Endothelial cell of umbilical vein (primary cell): ENCODE measurements at regions not wholly inside any gene's neighbourhood (a gene's known extent, or its start where the extent isn't known, plus 50 kb on each side); places are given as distances from the start of the nearest gene placed in this dataset.

ENCODE experiments used
- BruUV-seq: library from RNA; stranded (reverse); fragments of 400-500 nt; replicated peaks from 2 replicates; lab custom pipeline; 2021; lab: Mats Ljungman, UMichigan
- CTCF ChIA-PET: fragments of 300-600, 350-600 bp; sonication (Branson Sonifier 250); formaldehyde crosslinking; loops from one replicate; lab custom pipeline; 2021; ENCODE audit warnings: antibody characterized with exemption, inconsistent platforms; lab: Charles Lee
- POLR2A ChIA-PET: fragments of 300-600, 350-600 bp; sonication (Branson Sonifier 250); formaldehyde crosslinking; loops from one replicate; lab custom pipeline; 2021; ENCODE audit warnings: antibody characterized with exemption, inconsistent platforms; lab: Charles Lee
- DNase-seq: peaks from one replicate; pipeline ENCODE4 v3.0.0-alpha.2; 2011; ENCODE audit warnings: low read depth, low spot score
- FAIRE-seq: peaks from 2 replicates; lab custom pipeline; 2011; peaks lifted over from hg19 to GRCh38; lab: Jason Lieb, UNC
- H2AFZ ChIP-seq: 2 replicates; pipeline ENCODE4 v1.6.0; 2012; ENCODE audit warnings: low read depth, low read length, control low read depth, inconsistent platforms
- H3K27ac ChIP-seq: 2 replicates; pipeline ENCODE4 v1.5.1; 2011; ENCODE audit warnings: low read depth, mild to moderate bottlenecking, control low read depth, low read length, moderate library complexity; ENCODE audit not compliant: insufficient read depth
- H3K27me3 ChIP-seq, 2 experiments: 2 replicates each; pipeline versions ENCODE4 v1.6.0 to v1.6.1; 2011; ENCODE audit warnings: low read length in 2 of 2, mixed read lengths in 1 of 2; ENCODE audit not compliant: control insufficient read depth in 2 of 2, insufficient read depth in 2 of 2
- H3K36me3 ChIP-seq, 2 experiments: 2 replicates in 1 of 2; 3 replicates in 1 of 2; pipeline ENCODE4 v1.5.1; 2011; ENCODE audit warnings: low read length in 2 of 2, mild to moderate bottlenecking in 1 of 2, moderate library complexity in 1 of 2; ENCODE audit not compliant: control insufficient read depth in 2 of 2, insufficient read depth in 2 of 2; ENCODE audit errors: extremely low read depth in 1 of 2
- H3K4me1 ChIP-seq: 3 replicates; pipeline ENCODE4 v1.5.1; 2011; ENCODE audit warnings: mild to moderate bottlenecking, low read length; ENCODE audit not compliant: control insufficient read depth, insufficient read depth; ENCODE audit errors: extremely low read depth
- H3K4me2 ChIP-seq: 2 replicates; pipeline ENCODE4 v1.6.1; 2011; ENCODE audit warnings: low read length, control low read depth, mixed read lengths; ENCODE audit not compliant: insufficient read depth
- H3K4me3 ChIP-seq, 3 experiments: fragments of 200-600 bp in 1 of 3; sonication (generic), shearing (Covaris generic) in 1 of 3; replicated peaks in 1 of 3; 2 replicates each; pipeline ENCODE4 v1.5.1; 2011 to 2016; ENCODE audit warnings: control low read depth in 3 of 3, low read length in 3 of 3, mild to moderate bottlenecking in 2 of 3, inconsistent platforms in 1 of 3, low read depth in 1 of 3, moderate library complexity in 1 of 3; ENCODE audit not compliant: insufficient read depth in 1 of 3
- H3K79me2 ChIP-seq: 2 replicates; pipeline ENCODE4 v1.6.0; 2012; ENCODE audit warnings: low read length, inconsistent platforms; ENCODE audit not compliant: control insufficient read depth, insufficient read depth
- H3K9ac ChIP-seq: replicated peaks from 2 replicates; pipeline ENCODE3; 2011; ENCODE audit warnings: low read length, control low read depth; ENCODE audit not compliant: insufficient read depth; ENCODE audit errors: extremely low read depth
- H3K9me1 ChIP-seq: replicated peaks from 3 replicates; pipeline ENCODE4 v1.6.0; 2011; ENCODE audit warnings: mild to moderate bottlenecking, low read length; ENCODE audit not compliant: control insufficient read depth, insufficient read depth; ENCODE audit errors: extremely low read depth
- H3K9me3 ChIP-seq: replicated peaks from 2 replicates; pipeline ENCODE4 v1.5.1; 2012; ENCODE audit warnings: low read length, inconsistent platforms; ENCODE audit not compliant: control insufficient read depth, insufficient read depth
- H4K20me1 ChIP-seq: replicated peaks from 2 replicates; pipeline ENCODE3; 2011; ENCODE audit warnings: mild to moderate bottlenecking, low read length; ENCODE audit not compliant: control insufficient read depth, insufficient read depth; ENCODE audit errors: extremely low read depth
- EZH2 ChIP-seq: IDR thresholded peaks from 2 replicates; pipeline ENCODE4 v1.6.1; 2012; ENCODE audit warnings: borderline replicate concordance, low read depth, mild to moderate bottlenecking, moderate library complexity, low read length, inconsistent platforms; ENCODE audit not compliant: severe bottlenecking
- FOS ChIP-seq: IDR thresholded peaks from 2 replicates; pipeline ENCODE4 v1.6.1; 2011; ENCODE audit warnings: mild to moderate bottlenecking, low read length, moderate library complexity, borderline replicate concordance; ENCODE audit not compliant: insufficient read depth
- GATA2 ChIP-seq: IDR thresholded peaks from 2 replicates; pipeline ENCODE4 v1.7.0; 2011; ENCODE audit warnings: low read depth, mild to moderate bottlenecking, moderate library complexity, mixed read lengths, low read length; ENCODE audit not compliant: insufficient read length, insufficient read depth
- JUN ChIP-seq: IDR thresholded peaks from 2 replicates; pipeline ENCODE4 v1.6.1; 2011; ENCODE audit warnings: borderline replicate concordance, low read depth; ENCODE audit not compliant: insufficient read length, insufficient read depth
- MAX ChIP-seq: IDR thresholded peaks from 2 replicates; pipeline ENCODE4 v1.6.1; 2011; ENCODE audit not compliant: insufficient read depth, insufficient read length
- MYC ChIP-seq: IDR thresholded peaks from one replicate; pipeline ENCODE4 v1.6.1; 2011; ENCODE audit warnings: mild to moderate bottlenecking, low read depth, low read length
- POLR2A ChIP-seq: IDR thresholded peaks from 2 replicates; pipeline ENCODE4 v1.6.1; 2012; ENCODE audit warnings: low read depth, mild to moderate bottlenecking, control low read depth, low read length
- POLR2AphosphoS5 ChIP-seq: IDR thresholded peaks from 2 replicates; pipeline ENCODE4 v1.6.1; 2012; ENCODE audit warnings: low read depth, mild to moderate bottlenecking, control low read depth, low read length, moderate library complexity; ENCODE audit not compliant: insufficient read depth
- dilution Hi-C: fragments of 300-500 bp; cut with MboI; formaldehyde crosslinking; loops from one replicate; pipeline ENCODE4 v1.15.0; 2019; ENCODE audit warnings: low sequenced_read_pairs; ENCODE audit not compliant: extremely low pct_ligation_motif_present
- intact Hi-C: fragments of 100-400 bp; cut with micrococcal nuclease; formaldehyde crosslinking; loops from one replicate; pipeline ENCODE4 v1.10.0; 2022
- TF ChIP-seq, protein P1 (sequence below), 2 donors: IDR thresholded peaks; 1 replicate in 1 of 2; 2 replicates in 1 of 2; pipeline ENCODE4 v1.5.1; 2011; ENCODE audit warnings: low read length in 2 of 2, mild to moderate bottlenecking in 2 of 2, moderate library complexity in 2 of 2, control low read depth in 1 of 2, inconsistent platforms in 1 of 2, low read depth in 1 of 2; ENCODE audit not compliant: insufficient read depth in 1 of 2; ENCODE audit errors: extremely low read depth in 1 of 2

DNA sequence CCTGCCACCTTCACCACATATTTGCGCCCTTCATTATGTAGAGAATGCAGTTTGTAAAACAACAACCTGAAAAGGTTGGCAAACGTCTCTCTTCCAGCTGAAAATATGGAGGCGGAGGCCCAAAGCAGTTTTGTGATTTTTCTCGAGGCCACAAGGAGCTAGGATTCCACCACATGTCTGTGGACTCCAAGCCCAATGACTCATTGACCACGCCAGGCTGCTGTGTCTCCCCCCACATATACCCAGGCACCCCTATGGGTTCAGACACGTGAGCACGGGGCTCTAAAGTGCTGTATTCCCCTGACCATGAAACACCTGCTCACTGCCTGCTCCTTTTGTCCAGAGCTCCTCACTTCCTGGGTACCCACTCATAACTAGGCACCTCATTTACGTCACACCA is 121.4 kb upstream of the CDH5 start:
- Histone ChIP-seq H3K79me2 (no peaks in the 10 kb centered on the region), H4K20me1 (no peaks in the 10 kb centered on the region), H3K9me3 (no peaks in the 10 kb centered on the region), H2AFZ (no peak overlapping the region), H3K27me3 (peaks cover 0 to 1% of the 10 kb centered on the region in 2 experiments), H3K36me3 (no peaks in the 10 kb centered on the region), H3K4me1 (no peaks in the 10 kb centered on the region), H3K9ac (no peak overlapping the region), H3K27ac (no peak overlapping the region), H3K4me2 (no peak overlapping the region), H3K9me1 (no peaks in the 10 kb centered on the region), H3K4me3 (no peak overlapping the region)
- ChIA-PET POLR2A (no interaction called here), CTCF (no interaction called here)
- dilution Hi-C loops (no loop called here), intact Hi-C loops (no loop called here)
- FAIRE-seq (no peak), DNase-seq (no peak)
- TF ChIP-seq FOS: no peak
- no peak for TF ChIP-seq MYC
- TF ChIP-seq GATA2: no peak
- TF ChIP-seq MAX: no peak
- TF ChIP-seq JUN: no peak
- TF ChIP-seq EZH2: no peak
- TF ChIP-seq POLR2A: no peak
- TF ChIP-seq POLR2AphosphoS5: no peak
- no TSS peak for BruUV-seq

DNA sequence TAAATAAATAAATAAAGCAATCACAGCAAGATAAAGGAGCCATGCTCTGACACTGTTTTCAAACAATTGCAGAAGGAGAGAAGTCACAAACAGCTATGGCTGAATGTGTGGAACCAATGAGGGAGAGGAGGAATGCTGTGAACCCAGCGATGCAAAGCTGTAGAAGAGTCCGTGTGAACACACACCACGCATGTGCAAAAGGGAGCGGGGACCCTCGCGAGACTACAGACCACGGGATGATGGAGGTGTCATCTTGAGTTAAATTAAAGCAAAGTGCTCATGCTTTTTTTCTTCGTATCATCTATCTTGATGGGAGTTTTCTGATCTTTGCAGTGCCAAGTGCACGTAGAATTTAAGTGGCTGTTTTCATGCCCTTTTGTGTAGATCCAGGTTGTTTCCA is 123.8 kb upstream of the CDH5 start:
- no peaks in the 10 kb centered on the region for H3K9me1 ChIP-seq
- intact Hi-C loops: no loop called here
- no peaks in the 10 kb centered on the region for H3K27me3 ChIP-seq
- no peak overlapping the region for H3K4me2 ChIP-seq
- TF ChIP-seq JUN (no peak), POLR2AphosphoS5 (no peak), FOS (no peak), MYC (no peak), EZH2 (no peak), GATA2 (no peak), MAX (no peak), POLR2A (no peak)
- TF ChIP-seq, protein P1, sequence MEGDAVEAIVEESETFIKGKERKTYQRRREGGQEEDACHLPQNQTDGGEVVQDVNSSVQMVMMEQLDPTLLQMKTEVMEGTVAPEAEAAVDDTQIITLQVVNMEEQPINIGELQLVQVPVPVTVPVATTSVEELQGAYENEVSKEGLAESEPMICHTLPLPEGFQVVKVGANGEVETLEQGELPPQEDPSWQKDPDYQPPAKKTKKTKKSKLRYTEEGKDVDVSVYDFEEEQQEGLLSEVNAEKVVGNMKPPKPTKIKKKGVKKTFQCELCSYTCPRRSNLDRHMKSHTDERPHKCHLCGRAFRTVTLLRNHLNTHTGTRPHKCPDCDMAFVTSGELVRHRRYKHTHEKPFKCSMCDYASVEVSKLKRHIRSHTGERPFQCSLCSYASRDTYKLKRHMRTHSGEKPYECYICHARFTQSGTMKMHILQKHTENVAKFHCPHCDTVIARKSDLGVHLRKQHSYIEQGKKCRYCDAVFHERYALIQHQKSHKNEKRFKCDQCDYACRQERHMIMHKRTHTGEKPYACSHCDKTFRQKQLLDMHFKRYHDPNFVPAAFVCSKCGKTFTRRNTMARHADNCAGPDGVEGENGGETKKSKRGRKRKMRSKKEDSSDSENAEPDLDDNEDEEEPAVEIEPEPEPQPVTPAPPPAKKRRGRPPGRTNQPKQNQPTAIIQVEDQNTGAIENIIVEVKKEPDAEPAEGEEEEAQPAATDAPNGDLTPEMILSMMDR (IDR thresholded peaks at IDR 0.05; ENCODE audit: extremely low read depth in 1 of 2, insufficient read depth in 1 of 2, low read depth in 1 of 2, low read length in 2 of 2): no peak
- no peak overlapping the region for H3K4me3 ChIP-seq
- dilution Hi-C loops: no loop called here
- no TSS peak for BruUV-seq
- H3K9me3 ChIP-seq: no peaks in the 10 kb centered on the region
- no peak overlapping the region for H3K9ac ChIP-seq
- H3K79me2 ChIP-seq: no peaks in the 10 kb centered on the region
- ChIA-PET POLR2A (no interaction called here), CTCF (no interaction called here)
- H2AFZ ChIP-seq: no peak overlapping the region
- DNase-seq: no peak
- no peaks in the 10 kb centered on the region for H4K20me1 ChIP-seq
- no peak for FAIRE-seq
- H3K36me3 ChIP-seq: no peaks in the 10 kb centered on the region
- H3K27ac ChIP-seq: no peak overlapping the region
- no peaks in the 10 kb centered on the region for H3K4me1 ChIP-seq
